PC-3 (cell line): ENCODE measurements at regions not wholly inside any gene's neighbourhood (a gene's known extent, or its start where the extent isn't known, plus 50 kb on each side); places are given as distances from the start of the nearest gene placed in this dataset.

Source experiments
- EZH2 ChIP-seq: fragments of 300-600 bp; sonication (generic); IDR thresholded peaks from one replicate; pipeline ENCODE4 v1.6.1; 2017; ENCODE audit warnings: antibody characterized with exemption, mild to moderate bottlenecking, low read length; ENCODE audit not compliant: unreplicated experiment
- TF ChIP-seq, protein P1 (sequence below): fragments of 300-600 bp; sonication (generic); conservative IDR thresholded peaks from 2 replicates; pipeline ENCODE4 v1.5.1; 2017; ENCODE audit warnings: antibody characterized with exemption, low read depth, mild to moderate bottlenecking, low read length

GRCh38 chr12:116465856-116466255 lies 93.3 kb upstream of the MAP1LC3B2 start:
- TF ChIP-seq, protein P1, sequence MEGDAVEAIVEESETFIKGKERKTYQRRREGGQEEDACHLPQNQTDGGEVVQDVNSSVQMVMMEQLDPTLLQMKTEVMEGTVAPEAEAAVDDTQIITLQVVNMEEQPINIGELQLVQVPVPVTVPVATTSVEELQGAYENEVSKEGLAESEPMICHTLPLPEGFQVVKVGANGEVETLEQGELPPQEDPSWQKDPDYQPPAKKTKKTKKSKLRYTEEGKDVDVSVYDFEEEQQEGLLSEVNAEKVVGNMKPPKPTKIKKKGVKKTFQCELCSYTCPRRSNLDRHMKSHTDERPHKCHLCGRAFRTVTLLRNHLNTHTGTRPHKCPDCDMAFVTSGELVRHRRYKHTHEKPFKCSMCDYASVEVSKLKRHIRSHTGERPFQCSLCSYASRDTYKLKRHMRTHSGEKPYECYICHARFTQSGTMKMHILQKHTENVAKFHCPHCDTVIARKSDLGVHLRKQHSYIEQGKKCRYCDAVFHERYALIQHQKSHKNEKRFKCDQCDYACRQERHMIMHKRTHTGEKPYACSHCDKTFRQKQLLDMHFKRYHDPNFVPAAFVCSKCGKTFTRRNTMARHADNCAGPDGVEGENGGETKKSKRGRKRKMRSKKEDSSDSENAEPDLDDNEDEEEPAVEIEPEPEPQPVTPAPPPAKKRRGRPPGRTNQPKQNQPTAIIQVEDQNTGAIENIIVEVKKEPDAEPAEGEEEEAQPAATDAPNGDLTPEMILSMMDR: no peak
- TF ChIP-seq EZH2: no peak
